ENCODE measurements at regions not wholly inside any gene's neighbourhood (a gene's known extent, or its start where the extent isn't known, plus 50 kb on each side); places are given as distances from the start of the nearest gene placed in this dataset.

DNA sequence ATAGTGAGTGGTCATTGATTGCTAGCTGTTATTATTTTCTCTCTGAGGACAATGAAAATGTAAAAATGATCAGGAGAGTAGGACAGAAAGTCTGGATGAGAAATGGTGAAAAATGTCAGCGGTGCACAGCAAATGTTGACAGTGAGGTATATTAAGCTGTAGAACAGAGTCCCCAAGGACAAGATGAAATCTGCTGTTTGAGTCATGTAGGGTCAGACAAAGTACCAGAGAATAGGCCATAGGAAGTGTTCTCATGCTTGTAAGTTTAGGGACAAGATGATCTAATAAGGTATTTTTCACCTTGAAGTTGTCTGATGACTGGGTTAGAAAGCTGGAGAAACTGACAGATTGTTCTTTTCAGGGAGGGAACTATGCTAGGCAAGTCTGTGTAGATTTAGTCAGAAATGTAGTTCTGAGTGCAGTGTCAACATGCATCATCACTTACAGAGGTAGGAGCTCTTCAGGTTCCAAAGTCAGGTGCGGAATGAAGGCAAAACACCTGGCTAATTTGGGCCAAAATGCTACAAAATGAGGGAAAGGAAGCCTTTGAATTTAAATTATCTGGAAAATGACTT, 369.3 kb downstream of the DLEU7 start:
- H3K9me3 Mint-ChIP-seq (ENCODE audit: unreplicated experiment) = peaks cover 2% of the 10 kb centered on the region
- Histone ChIP-seq H3K27ac (ENCODE audit: low read depth, low read length) (no peak overlapping the region), H3K4me1 (ENCODE audit: insufficient read depth, low read length) (no peaks in the 10 kb centered on the region), H3K9me3 (ENCODE audit: insufficient read depth, low read depth, low read length) (no peaks in the 10 kb centered on the region), H2AFZ (ENCODE audit: low read depth, low read length) (no peak overlapping the region), H3K9ac (ENCODE audit: low read length) (no peak overlapping the region), H3K4me2 (ENCODE audit: low read length) (no peak overlapping the region), H3K4me3 (ENCODE audit: insufficient read depth, low read depth, low read length) (no peak overlapping the region), H3K36me3 (ENCODE audit: insufficient read depth, low read length) (no peaks in the 10 kb centered on the region), H4K20me1 (ENCODE audit: insufficient read depth, low read length) (no peaks in the 10 kb centered on the region), H3K27me3 (ENCODE audit: insufficient read depth, low read length) (no peaks in the 10 kb centered on the region), H3K79me2 (ENCODE audit: insufficient read depth, low read length) (no peaks in the 10 kb centered on the region)
- H3K27ac Mint-ChIP-seq (ENCODE audit: unreplicated experiment) = no peak overlapping the region
- TF ChIP-seq CTCF (IDR thresholded peaks at IDR 0.05; ENCODE audit: insufficient read depth, low read depth, low read length) = no peak
- no peak for TF ChIP-seq EZH2 (IDR thresholded peaks at IDR 0.05; ENCODE audit: insufficient read depth, low read length)
- no peaks in the 10 kb centered on the region for H3K4me1 Mint-ChIP-seq (ENCODE audit: low read depth, unreplicated experiment)
- H3K36me3 Mint-ChIP-seq (ENCODE audit: low read depth, unreplicated experiment) = no peaks in the 10 kb centered on the region
- H3K4me3 Mint-ChIP-seq (ENCODE audit: unreplicated experiment) = no peak overlapping the region
- DNase-seq (ENCODE audit: low read depth) (no peak), FAIRE-seq (no peak)
- H3K27me3 Mint-ChIP-seq (ENCODE audit: low read depth, unreplicated experiment) = no peaks in the 10 kb centered on the region

GRCh38 chr13:50476577-50477285, 366.8 kb downstream of the DLEU7 start:
- no peaks in the 10 kb centered on the region for H4K20me1 ChIP-seq (ENCODE audit: insufficient read depth, low read length)

More at GRCh38 chr13:50476577-50477285, 366.8 kb downstream of the DLEU7 start:
- Mint-ChIP-seq H3K27ac (ENCODE audit: unreplicated experiment) (no peak overlapping the region), H3K4me1 (ENCODE audit: low read depth, unreplicated experiment) (no peaks in the 10 kb centered on the region), H3K27me3 (ENCODE audit: low read depth, unreplicated experiment) (no peaks in the 10 kb centered on the region), H3K36me3 (ENCODE audit: low read depth, unreplicated experiment) (no peaks in the 10 kb centered on the region), H3K9me3 (ENCODE audit: unreplicated experiment) (no peaks in the 10 kb centered on the region), H3K4me3 (ENCODE audit: unreplicated experiment) (no peak overlapping the region)
- no peak for FAIRE-seq
- H3K4me1 ChIP-seq (ENCODE audit: insufficient read depth, low read length) = no peaks in the 10 kb centered on the region
- no peak overlapping the region for H3K27ac ChIP-seq (ENCODE audit: low read depth, low read length)
- TF ChIP-seq CTCF (IDR thresholded peaks at IDR 0.05; ENCODE audit: insufficient read depth, low read depth, low read length) (no peak), EZH2 (IDR thresholded peaks at IDR 0.05; ENCODE audit: insufficient read depth, low read length) (no peak)
- H3K27me3 ChIP-seq (ENCODE audit: insufficient read depth, low read length) = no peaks in the 10 kb centered on the region
- H3K4me3 ChIP-seq (ENCODE audit: insufficient read depth, low read depth, low read length) = no peak overlapping the region
- H3K36me3 ChIP-seq (ENCODE audit: insufficient read depth, low read length) = no peaks in the 10 kb centered on the region
- no peaks in the 10 kb centered on the region for H3K79me2 ChIP-seq (ENCODE audit: insufficient read depth, low read length)
- no peak overlapping the region for H3K9ac ChIP-seq (ENCODE audit: low read length)
- no peak overlapping the region for H3K4me2 ChIP-seq (ENCODE audit: low read length)
- no peak overlapping the region for H2AFZ ChIP-seq (ENCODE audit: low read depth, low read length)
- DNase-seq (ENCODE audit: low read depth) = no peak
- no peaks in the 10 kb centered on the region for H3K9me3 ChIP-seq (ENCODE audit: insufficient read depth, low read depth, low read length)

Measured in astrocyte (in vitro differentiated cells and primary cell).